Activated T-helper 1 cell treated with anti-CD3 and anti-CD28 coated beads, Interleukin-12 subunit alpha, Interleukin-12 subunit beta, Interleukin-2, Interleukin-4 antibody, amounts not matched to agents 30 ng/mL and 10 ng/mL and 1 ng/mL, durations not matched to agents 14 hours and 24 hours and 36 hours (primary cell): ENCODE measurements at regions not wholly inside any gene's neighbourhood (a gene's known extent, or its start where the extent isn't known, plus 50 kb on each side); places are given as distances from the start of the nearest gene placed in this dataset.

ENCODE experiments used
- DNase-seq: peaks from one replicate; pipeline ENCODE4 v3.0.0; 2021; ENCODE audit warnings: low spot score
- H3K27ac Mint-ChIP-seq: one replicate; pipeline ENCODE4 v1.8.0; 2021; ENCODE audit warnings: mild to moderate bottlenecking, mixed read lengths
- H3K27me3 Mint-ChIP-seq: one replicate; pipeline ENCODE4 v1.8.0; 2022; ENCODE audit warnings: mild to moderate bottlenecking, moderate library complexity, mixed read lengths; ENCODE audit not compliant: insufficient read depth
- H3K36me3 Mint-ChIP-seq: one replicate; pipeline ENCODE4 v1.8.0; 2021; ENCODE audit warnings: low read depth, mixed read lengths
- H3K4me1 Mint-ChIP-seq: one replicate; pipeline ENCODE4 v1.8.0; 2021; ENCODE audit warnings: low read depth, mixed read lengths
- H3K4me3 Mint-ChIP-seq: one replicate; pipeline ENCODE4 v1.8.0; 2021; ENCODE audit warnings: mild to moderate bottlenecking, moderate library complexity, mixed read lengths
- H3K9me3 Mint-ChIP-seq: one replicate; pipeline ENCODE4 v1.8.0; 2021; ENCODE audit warnings: mixed read lengths
- intact Hi-C: fragments of 100-400 bp; cut with micrococcal nuclease; formaldehyde crosslinking; loops from one replicate; pipeline ENCODE4 v1.15.1; 2024

GRCh38 chr9:20119566-20119965, 330.7 kb upstream of the SLC24A2 start:
- no peak for DNase-seq
- no peaks in the 10 kb centered on the region for H3K4me1 Mint-ChIP-seq
- intact Hi-C loops: no loop called here

GRCh38 chr9:20117986-20118385, 329.1 kb upstream of the SLC24A2 start:
- intact Hi-C loops: no loop called here
- no peaks in the 10 kb centered on the region for H3K4me1 Mint-ChIP-seq
- H3K4me3 Mint-ChIP-seq: no peak overlapping the region
- H3K36me3 Mint-ChIP-seq: peaks cover 14% of the 10 kb centered on the region
- DNase-seq: no peak
- no peak overlapping the region for H3K27ac Mint-ChIP-seq
- peaks cover 41% of the 10 kb centered on the region for H3K9me3 Mint-ChIP-seq
- peaks cover 2% of the 10 kb centered on the region for H3K27me3 Mint-ChIP-seq

More at GRCh38 chr9:20119566-20119965, 330.7 kb upstream of the SLC24A2 start:
- Mint-ChIP-seq H3K36me3 (peaks cover 13% of the 10 kb centered on the region), H3K27ac (no peak overlapping the region), H3K9me3 (peaks cover 35% of the 10 kb centered on the region), H3K27me3 (peaks cover 2% of the 10 kb centered on the region), H3K4me3 (no peak overlapping the region)

- peaks cover 12% of the 10 kb centered on the region for H3K36me3 Mint-ChIP-seq
- no peaks in the 10 kb centered on the region for H3K4me1 Mint-ChIP-seq
- no peak overlapping the region for H3K27ac Mint-ChIP-seq
- H3K9me3 Mint-ChIP-seq: peaks cover 38% of the 10 kb centered on the region
- H3K4me3 Mint-ChIP-seq: no peak overlapping the region
- intact Hi-C loops: no loop called here
- peaks cover 2% of the 10 kb centered on the region for H3K27me3 Mint-ChIP-seq
- DNase-seq: no peak
These were observed 328.6 kb upstream of the SLC24A2 start for GRCh38 chr9:20117482-20117881.

GRCh38 chr9:20114974-20115373, 326.1 kb upstream of the SLC24A2 start:
- no peak overlapping the region for H3K27ac Mint-ChIP-seq

GRCh38 chr9:20112205-20112783, 323.5 kb upstream of the SLC24A2 start:
- DNase-seq: no peak
- Mint-ChIP-seq H3K4me3 (no peak overlapping the region), H3K36me3 (peaks cover 9% of the 10 kb centered on the region), H3K9me3 (peaks cover 31% of the 10 kb centered on the region), H3K4me1 (no peaks in the 10 kb centered on the region), H3K27me3 (peaks cover 2% of the 10 kb centered on the region), H3K27ac (no peak overlapping the region)
- intact Hi-C loops: no loop called here

More at GRCh38 chr9:20114974-20115373, 326.1 kb upstream of the SLC24A2 start:
- peaks cover 2% of the 10 kb centered on the region for H3K27me3 Mint-ChIP-seq
- H3K4me3 Mint-ChIP-seq: no peak overlapping the region
- intact Hi-C loops: no loop called here
- DNase-seq: no peak
- H3K36me3 Mint-ChIP-seq: peaks cover 10% of the 10 kb centered on the region
- H3K9me3 Mint-ChIP-seq: peaks cover 37% of the 10 kb centered on the region
- H3K4me1 Mint-ChIP-seq: no peaks in the 10 kb centered on the region

- Mint-ChIP-seq H3K27ac (no peak overlapping the region), H3K36me3 (peaks cover 9% of the 10 kb centered on the region), H3K9me3 (peaks cover 24% of the 10 kb centered on the region), H3K27me3 (peaks cover 2% of the 10 kb centered on the region), H3K4me3 (no peak overlapping the region), H3K4me1 (no peaks in the 10 kb centered on the region)
- no peak for DNase-seq
- intact Hi-C loops: no loop called here
These were observed 322.5 kb upstream of the SLC24A2 start for GRCh38 chr9:20111173-20111843.

GRCh38 chr9:20095430-20096092, 306.7 kb upstream of the SLC24A2 start:
- Mint-ChIP-seq H3K4me3 (no peak overlapping the region), H3K27me3 (no peaks in the 10 kb centered on the region), H3K27ac (no peak overlapping the region), H3K36me3 (no peaks in the 10 kb centered on the region), H3K9me3 (peaks cover 27% of the 10 kb centered on the region), H3K4me1 (no peaks in the 10 kb centered on the region)
- no peak for DNase-seq
- intact Hi-C loops: no loop called here

GRCh38 chr9:20092561-20092960, 303.7 kb upstream of the SLC24A2 start:
- Mint-ChIP-seq H3K4me1 (no peaks in the 10 kb centered on the region), H3K27ac (no peak overlapping the region), H3K9me3 (peaks cover 31% of the 10 kb centered on the region), H3K27me3 (no peaks in the 10 kb centered on the region), H3K4me3 (no peak overlapping the region), H3K36me3 (no peaks in the 10 kb centered on the region)
- no peak for DNase-seq
- intact Hi-C loops: no loop called here

- H3K36me3 Mint-ChIP-seq: no peaks in the 10 kb centered on the region
- no peak for DNase-seq
These were observed 298.6 kb upstream of the SLC24A2 start for GRCh38 chr9:20087481-20087880.

GRCh38 chr9:20085842-20086241, 297.0 kb upstream of the SLC24A2 start:
- no peaks in the 10 kb centered on the region for H3K4me1 Mint-ChIP-seq
- H3K27me3 Mint-ChIP-seq: peaks cover 4% of the 10 kb centered on the region
- no peaks in the 10 kb centered on the region for H3K36me3 Mint-ChIP-seq
- intact Hi-C loops: no loop called here
- DNase-seq: no peak
- no peak overlapping the region for H3K4me3 Mint-ChIP-seq
- peaks cover 7% of the 10 kb centered on the region for H3K9me3 Mint-ChIP-seq
- no peak overlapping the region for H3K27ac Mint-ChIP-seq

More at GRCh38 chr9:20087481-20087880, 298.6 kb upstream of the SLC24A2 start:
- peaks cover 4% of the 10 kb centered on the region for H3K27me3 Mint-ChIP-seq
- H3K9me3 Mint-ChIP-seq: peaks cover 20% of the 10 kb centered on the region
- intact Hi-C loops: no loop called here
- H3K4me1 Mint-ChIP-seq: no peaks in the 10 kb centered on the region
- no peak overlapping the region for H3K4me3 Mint-ChIP-seq
- H3K27ac Mint-ChIP-seq: no peak overlapping the region

GRCh38 chr9:20084125-20084524, 295.3 kb upstream of the SLC24A2 start:
- intact Hi-C loops: no loop called here
- H3K27ac Mint-ChIP-seq: no peak overlapping the region
- H3K27me3 Mint-ChIP-seq: peaks cover 4% of the 10 kb centered on the region
- no peaks in the 10 kb centered on the region for H3K9me3 Mint-ChIP-seq
- DNase-seq: no peak
- no peaks in the 10 kb centered on the region for H3K4me1 Mint-ChIP-seq
- H3K4me3 Mint-ChIP-seq: no peak overlapping the region
- H3K36me3 Mint-ChIP-seq: no peaks in the 10 kb centered on the region

- DNase-seq: no peak
- Mint-ChIP-seq H3K4me3 (no peak overlapping the region), H3K36me3 (peaks cover 2% of the 10 kb centered on the region), H3K27ac (no peak overlapping the region), H3K4me1 (no peaks in the 10 kb centered on the region), H3K27me3 (peaks cover 4% of the 10 kb centered on the region), H3K9me3 (no peaks in the 10 kb centered on the region)
- intact Hi-C loops: no loop called here
These were observed 294.6 kb upstream of the SLC24A2 start for GRCh38 chr9:20083390-20083789.

GRCh38 chr9:20082831-20083230, 294.0 kb upstream of the SLC24A2 start:
- Mint-ChIP-seq H3K9me3 (no peaks in the 10 kb centered on the region), H3K4me3 (no peak overlapping the region), H3K27me3 (peaks cover 4% of the 10 kb centered on the region), H3K4me1 (no peaks in the 10 kb centered on the region), H3K27ac (no peak overlapping the region), H3K36me3 (peaks cover 2% of the 10 kb centered on the region)
- DNase-seq: no peak
- intact Hi-C loops: no loop called here
